GM23338 (cell line): ENCODE measurements at regions not wholly inside any gene's neighbourhood (a gene's known extent, or its start where the extent isn't known, plus 50 kb on each side); places are given as distances from the start of the nearest gene placed in this dataset.

ENCODE experiments used
- ATAC-seq: fragments of 200-7000 bp; cut with Tn5 transposase; 3 replicates; pipeline ENCODE4 v1.9.1; 2020
- DNase-seq: peaks from one replicate; pipeline ENCODE4 v3.0.0-alpha.2; 2015; ENCODE audit warnings: low spot score
- H2AFZ ChIP-seq: fragments of 200-600 bp; sonication (generic); 2 replicates; pipeline ENCODE4 v1.8.0; 2016; ENCODE audit warnings: antibody characterized with exemption, mild to moderate bottlenecking, moderate library complexity
- H3F3A ChIP-seq: fragments of 200-600 bp; sonication (generic); replicated peaks from 2 replicates; pipeline ENCODE4 v1.8.0; 2017; ENCODE audit warnings: antibody characterized with exemption, mixed run types, low read depth
- H3K27ac ChIP-seq: fragments of 200-600 bp; sonication (generic); 2 replicates; pipeline ENCODE4 v1.6.1; 2016; ENCODE audit warnings: low read depth
- H3K27me3 ChIP-seq: fragments of 200-600 bp; sonication (generic); 2 replicates; pipeline ENCODE4 v1.8.0; 2016; ENCODE audit warnings: mild to moderate bottlenecking, mixed run types, moderate library complexity; ENCODE audit not compliant: insufficient read depth
- H3K36me3 ChIP-seq: fragments of 200-600 bp; sonication (generic); 2 replicates; pipeline ENCODE4 v1.8.0; 2016; ENCODE audit warnings: mild to moderate bottlenecking; ENCODE audit not compliant: insufficient read depth
- H3K4me1 ChIP-seq: fragments of 200-600 bp; sonication (generic); 2 replicates; pipeline ENCODE4 v1.8.0; 2016; ENCODE audit warnings: mild to moderate bottlenecking, moderate library complexity; ENCODE audit not compliant: insufficient read depth
- H3K4me2 ChIP-seq: fragments of 200-600 bp; sonication (generic); 2 replicates; pipeline ENCODE4 v1.7.1; 2017; ENCODE audit warnings: mixed run types
- H3K4me3 ChIP-seq: fragments of 200-600 bp; sonication (generic); 2 replicates; pipeline ENCODE4 v1.6.1; 2016; ENCODE audit warnings: mixed run types
- H3K79me2 ChIP-seq: fragments of 200-600 bp; sonication (generic); replicated peaks from 2 replicates; pipeline ENCODE4 v1.8.0; 2017; ENCODE audit warnings: mild to moderate bottlenecking; ENCODE audit not compliant: insufficient read depth
- H3K9me2 ChIP-seq: fragments of 200-600 bp; sonication (generic); 2 replicates; pipeline ENCODE4 v1.8.0; 2017; ENCODE audit not compliant: insufficient read depth
- H4K20me1 ChIP-seq: fragments of 200-600 bp; sonication (generic); replicated peaks from 2 replicates; pipeline ENCODE4 v1.8.0; 2017; ENCODE audit warnings: mild to moderate bottlenecking; ENCODE audit not compliant: insufficient read depth
- H3K27ac Mint-ChIP-seq: 2 replicates; pipeline ENCODE4 v1.8.0; 2020; ENCODE audit warnings: inconsistent platforms, mild to moderate bottlenecking, moderate library complexity, mixed read lengths
- H3K27me3 Mint-ChIP-seq: 3 replicates; pipeline ENCODE4 v1.8.0; 2022; ENCODE audit warnings: low read depth, mild to moderate bottlenecking, moderate library complexity, mixed read lengths, inconsistent platforms; ENCODE audit not compliant: insufficient read depth, poor library complexity
- H3K36me3 Mint-ChIP-seq: 3 replicates; pipeline ENCODE4 v1.8.0; 2021; ENCODE audit warnings: low read depth, mild to moderate bottlenecking, inconsistent platforms, moderate library complexity, mixed read lengths
- H3K4me1 Mint-ChIP-seq: 3 replicates; pipeline ENCODE4 v1.8.0; 2020; ENCODE audit warnings: mild to moderate bottlenecking, inconsistent platforms, mixed read lengths
- H3K4me3 Mint-ChIP-seq: 3 replicates; pipeline ENCODE4 v1.8.0; 2021; ENCODE audit warnings: moderate library complexity, mild to moderate bottlenecking, inconsistent platforms, mixed read lengths
- H3K9me3 Mint-ChIP-seq: 3 replicates; pipeline ENCODE4 v1.8.0; 2020; ENCODE audit warnings: moderate library complexity, mild to moderate bottlenecking, inconsistent platforms, mixed read lengths
- CREB1 ChIP-seq: fragments of 250-450 bp; sonication (Bioruptor Pico); IDR thresholded peaks from 2 replicates; pipeline ENCODE4 v1.5.0; 2020; ENCODE audit warnings: low read depth, mild to moderate bottlenecking, moderate library complexity
- EZH2phosphoT487 ChIP-seq: fragments of 200-600 bp; sonication (generic); IDR thresholded peaks from one replicate; pipeline ENCODE4 v1.8.1; 2018; ENCODE audit warnings: antibody characterized with exemption; ENCODE audit not compliant: unreplicated experiment
- REST ChIP-seq: IDR thresholded peaks from one replicate; pipeline ENCODE4 v1.6.1; 2018; ENCODE audit warnings: antibody characterized with exemption; ENCODE audit not compliant: unreplicated experiment
- STAT1 ChIP-seq: IDR thresholded peaks from one replicate; pipeline ENCODE4 v1.6.1; 2016; ENCODE audit warnings: antibody characterized with exemption; ENCODE audit not compliant: unreplicated experiment
- ZNF462 ChIP-seq: fragments of 250-450 bp; sonication (Bioruptor Pico); IDR thresholded peaks from 2 replicates; pipeline ENCODE4 v1.5.0; 2020; ENCODE audit warnings: mild to moderate bottlenecking, moderate library complexity

- TF ChIP-seq ZNF462 (CRISPR knock-in tag) (no peak), CREB1 (CRISPR knock-in tag) (no peak), STAT1 (no peak)
Measured at GRCh38 chr12:114986178-114986714, 302.3 kb upstream of the TBX3 start (continued).

GRCh38 chr12:114984634-114985061, 300.7 kb upstream of the TBX3 start:
- H3K4me3 Mint-ChIP-seq, result no peak overlapping the region
- no peak for ATAC-seq
- no peaks in the 10 kb centered on the region; the same call in 1 of the 3 replicates for H3K9me3 Mint-ChIP-seq
- H3K27ac Mint-ChIP-seq, result no peak overlapping the region
- Histone ChIP-seq H4K20me1 (no peaks in the 10 kb centered on the region), H3K79me2 (no peaks in the 10 kb centered on the region), H3K27ac (no peak overlapping the region), H3F3A (no peaks in the 10 kb centered on the region), H3K4me1 (no peaks in the 10 kb centered on the region), H3K36me3 (no peaks in the 10 kb centered on the region), H3K9me2 (0 out of 2 replicates have a peak, but pooled peaks cover 3% of the 10 kb centered on the region), H3K4me2 (no peak overlapping the region), H3K4me3 (no peak overlapping the region), H3K27me3 (no peaks in the 10 kb centered on the region), H2AFZ (no peak overlapping the region)
- H3K36me3 Mint-ChIP-seq, result no peaks in the 10 kb centered on the region
- H3K27me3 Mint-ChIP-seq, result no peaks in the 10 kb centered on the region
- H3K4me1 Mint-ChIP-seq, result no peaks in the 10 kb centered on the region
- DNase-seq, result no peak
- TF ChIP-seq ZNF462 (CRISPR knock-in tag) (no peak), STAT1 (no peak), REST (no peak), EZH2phosphoT487 (no peak)
